Keratinocyte (primary cell): ENCODE measurements at regions not wholly inside any gene's neighbourhood (a gene's known extent, or its start where the extent isn't known, plus 50 kb on each side); places are given as distances from the start of the nearest gene placed in this dataset.

Source experiments
- DNase-seq: peaks from one replicate; pipeline ENCODE4 v3.0.0-alpha.2; 2011; ENCODE audit warnings: low read depth, missing footprints, low spot score
- FAIRE-seq: peaks from 2 replicates; lab custom pipeline; 2011; peaks lifted over from hg19 to GRCh38; lab: Jason Lieb, UNC
- H2AFZ ChIP-seq: 2 replicates; pipeline ENCODE4 v1.6.0; 2012; ENCODE audit warnings: low read length, control low read depth, inconsistent platforms; ENCODE audit not compliant: control insufficient read depth
- H3K27ac ChIP-seq: 2 replicates; pipeline ENCODE4 v1.5.1; 2011; ENCODE audit warnings: low read length; ENCODE audit not compliant: control insufficient read depth, insufficient read depth
- H3K27me3 ChIP-seq: 3 replicates; pipeline ENCODE4 v1.6.0; 2011; ENCODE audit warnings: low read length; ENCODE audit not compliant: control insufficient read depth, insufficient read depth; ENCODE audit errors: extremely low read depth
- H3K36me3 ChIP-seq, 2 experiments: 2 replicates in 1 of 2; 3 replicates in 1 of 2; pipeline ENCODE4 v1.5.1; 2011; ENCODE audit warnings: low read length in 2 of 2, mild to moderate bottlenecking in 1 of 2; ENCODE audit not compliant: control insufficient read depth in 2 of 2, insufficient read depth in 2 of 2; ENCODE audit errors: extremely low read depth in 1 of 2
- H3K4me1 ChIP-seq: 3 replicates; pipeline ENCODE4 v1.5.1; 2011; ENCODE audit warnings: low read length; ENCODE audit not compliant: control insufficient read depth, insufficient read depth; ENCODE audit errors: extremely low read depth
- H3K4me2 ChIP-seq: 3 replicates; pipeline ENCODE4 v1.6.0; 2011; ENCODE audit warnings: low read depth, low read length; ENCODE audit not compliant: control insufficient read depth, insufficient read depth; ENCODE audit errors: extremely low read depth
- H3K4me3 ChIP-seq, 3 experiments: fragments of 200-600 bp in 1 of 3; sonication (generic) in 1 of 3; 2 replicates in 2 of 3; 3 replicates in 1 of 3; pipeline ENCODE4 v1.5.1; 2011 to 2016; ENCODE audit warnings: low read length in 3 of 3, mild to moderate bottlenecking in 3 of 3, control low read depth in 2 of 3, inconsistent platforms in 1 of 3, low read depth in 1 of 3, mixed read lengths in 1 of 3, mixed run types in 1 of 3, moderate library complexity in 1 of 3; ENCODE audit not compliant: control insufficient read depth in 2 of 3, insufficient read depth in 2 of 3; ENCODE audit errors: extremely low read depth in 1 of 3
- H3K79me2 ChIP-seq: 2 replicates; pipeline ENCODE4 v1.6.0; 2012; ENCODE audit warnings: low read length; ENCODE audit not compliant: control insufficient read depth, insufficient read depth
- H3K9ac ChIP-seq: 3 replicates; pipeline ENCODE4 v1.6.0; 2011; ENCODE audit warnings: low read length; ENCODE audit not compliant: control insufficient read depth, insufficient read depth; ENCODE audit errors: extremely low read depth
- H3K9me1 ChIP-seq: 3 replicates; pipeline ENCODE4 v1.6.0; 2011; ENCODE audit warnings: low read length; ENCODE audit not compliant: control insufficient read depth, insufficient read depth; ENCODE audit errors: extremely low read depth
- H3K9me3 ChIP-seq: 2 replicates; pipeline ENCODE4 v1.5.1; 2012; ENCODE audit warnings: low read depth, low read length; ENCODE audit not compliant: control insufficient read depth
- H4K20me1 ChIP-seq: 3 replicates; pipeline ENCODE4 v1.6.0; 2011; ENCODE audit warnings: low read length; ENCODE audit not compliant: control insufficient read depth, insufficient read depth; ENCODE audit errors: extremely low read depth
- EZH2 ChIP-seq: IDR thresholded peaks from one replicate; pipeline ENCODE4 v1.6.1; 2012; ENCODE audit warnings: inconsistent platforms, mild to moderate bottlenecking, low read length, moderate library complexity
- dilution Hi-C: fragments of 300-500 bp; cut with MboI; formaldehyde crosslinking; loops from one replicate; pipeline ENCODE4 v1.7.0; 2020; ENCODE audit warnings: low sequenced_read_pairs; ENCODE audit not compliant: extremely low pct_ligation_motif_present
- TF ChIP-seq, protein P1 (sequence below), 3 experiments: IDR thresholded peaks in 1 of 3; conservative IDR thresholded peaks in 1 of 3; optimal IDR thresholded peaks in 1 of 3; 2 replicates in 2 of 3; 3 replicates in 1 of 3; pipeline versions ENCODE3 to v1.5.1; 2011; ENCODE audit warnings: low read length in 3 of 3, mild to moderate bottlenecking in 3 of 3, moderate library complexity in 2 of 3, control low read depth in 1 of 3, inconsistent platforms in 1 of 3; ENCODE audit not compliant: insufficient read depth in 2 of 3; ENCODE audit errors: extremely low read depth in 1 of 3

DNA sequence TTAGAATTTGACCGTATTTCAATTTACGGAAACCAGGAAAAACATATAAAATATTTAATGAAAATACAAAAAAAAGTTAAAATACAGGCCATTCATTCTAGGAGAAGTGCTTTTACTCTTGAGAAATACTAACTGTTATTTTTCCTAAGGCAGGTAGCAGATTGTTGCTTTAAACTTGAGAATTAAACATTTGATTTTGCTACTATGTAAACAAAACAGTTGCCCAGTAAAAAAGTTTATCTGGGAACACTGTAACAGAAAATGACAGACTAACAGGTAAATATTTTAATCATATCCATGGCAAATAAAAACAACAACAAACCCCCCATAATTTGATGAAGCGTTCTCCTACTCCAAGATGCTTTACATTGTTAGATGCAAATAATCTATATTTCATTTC lies 350.5 kb downstream of the CRPPA start:
- H3K27ac ChIP-seq = no peak overlapping the region
- DNase-seq = no peak
- FAIRE-seq = no peak
- no peak overlapping the region for H3K4me3 ChIP-seq
- H3K9me1 ChIP-seq = no peaks in the 10 kb centered on the region
- H3K9ac ChIP-seq = no peak overlapping the region
- H4K20me1 ChIP-seq = no peaks in the 10 kb centered on the region
- dilution Hi-C loops = no loop called here
- TF ChIP-seq EZH2 = no peak
- TF ChIP-seq, protein P1, sequence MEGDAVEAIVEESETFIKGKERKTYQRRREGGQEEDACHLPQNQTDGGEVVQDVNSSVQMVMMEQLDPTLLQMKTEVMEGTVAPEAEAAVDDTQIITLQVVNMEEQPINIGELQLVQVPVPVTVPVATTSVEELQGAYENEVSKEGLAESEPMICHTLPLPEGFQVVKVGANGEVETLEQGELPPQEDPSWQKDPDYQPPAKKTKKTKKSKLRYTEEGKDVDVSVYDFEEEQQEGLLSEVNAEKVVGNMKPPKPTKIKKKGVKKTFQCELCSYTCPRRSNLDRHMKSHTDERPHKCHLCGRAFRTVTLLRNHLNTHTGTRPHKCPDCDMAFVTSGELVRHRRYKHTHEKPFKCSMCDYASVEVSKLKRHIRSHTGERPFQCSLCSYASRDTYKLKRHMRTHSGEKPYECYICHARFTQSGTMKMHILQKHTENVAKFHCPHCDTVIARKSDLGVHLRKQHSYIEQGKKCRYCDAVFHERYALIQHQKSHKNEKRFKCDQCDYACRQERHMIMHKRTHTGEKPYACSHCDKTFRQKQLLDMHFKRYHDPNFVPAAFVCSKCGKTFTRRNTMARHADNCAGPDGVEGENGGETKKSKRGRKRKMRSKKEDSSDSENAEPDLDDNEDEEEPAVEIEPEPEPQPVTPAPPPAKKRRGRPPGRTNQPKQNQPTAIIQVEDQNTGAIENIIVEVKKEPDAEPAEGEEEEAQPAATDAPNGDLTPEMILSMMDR (optimal IDR thresholded peaks at IDR 0.05 in 1 of 3, IDR thresholded peaks at IDR 0.05 in 1 of 3, conservative IDR thresholded peaks at IDR 0.05 in 1 of 3; ENCODE audit: extremely low read depth in 1 of 3, insufficient read depth in 2 of 3, low read length in 3 of 3) = no peak
- no peaks in the 10 kb centered on the region for H3K27me3 ChIP-seq
- no peak overlapping the region for H2AFZ ChIP-seq
- H3K9me3 ChIP-seq = no peaks in the 10 kb centered on the region
- H3K36me3 ChIP-seq = no peaks in the 10 kb centered on the region
- H3K4me1 ChIP-seq = no peaks in the 10 kb centered on the region
- H3K4me2 ChIP-seq = no peak overlapping the region
- H3K79me2 ChIP-seq = no peaks in the 10 kb centered on the region

DNA sequence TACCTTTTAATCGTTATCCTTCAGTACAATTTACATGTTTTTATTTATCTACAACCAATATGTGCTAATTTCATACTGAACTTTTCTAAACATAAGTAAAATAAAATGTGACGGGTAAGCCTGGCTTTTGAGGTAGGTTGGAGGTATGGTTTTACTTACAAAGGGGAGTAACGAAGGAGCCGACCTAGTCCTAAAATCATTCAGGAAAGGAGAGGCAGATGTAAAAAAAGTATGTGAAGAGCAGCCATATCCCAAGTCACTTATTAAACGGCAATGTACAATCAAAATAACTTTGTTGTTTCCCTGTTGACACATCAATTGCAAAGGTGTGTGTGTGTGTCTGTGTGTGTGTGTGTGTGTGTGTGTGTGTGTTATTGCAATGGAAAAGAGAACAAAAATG lies 351.3 kb downstream of the CRPPA start:
- H4K20me1 ChIP-seq = no peaks in the 10 kb centered on the region
- dilution Hi-C loops = no loop called here

More for the DNA sequence above, 351.3 kb downstream of the CRPPA start:
- H3K27me3 ChIP-seq = no peaks in the 10 kb centered on the region
- no peak overlapping the region for H3K4me3 ChIP-seq
- DNase-seq = no peak
- TF ChIP-seq EZH2 = no peak
- TF ChIP-seq, protein P1 (optimal IDR thresholded peaks at IDR 0.05 in 1 of 3, IDR thresholded peaks at IDR 0.05 in 1 of 3, conservative IDR thresholded peaks at IDR 0.05 in 1 of 3; ENCODE audit: extremely low read depth in 1 of 3, insufficient read depth in 2 of 3, low read length in 3 of 3) = no peak
- H2AFZ ChIP-seq = no peak overlapping the region
- no peak overlapping the region for H3K9ac ChIP-seq
- FAIRE-seq = no peak
- H3K36me3 ChIP-seq = no peaks in the 10 kb centered on the region
- no peaks in the 10 kb centered on the region for H3K79me2 ChIP-seq
- H3K27ac ChIP-seq = no peak overlapping the region
- no peak overlapping the region for H3K4me2 ChIP-seq
- no peaks in the 10 kb centered on the region for H3K9me1 ChIP-seq
- H3K4me1 ChIP-seq = no peaks in the 10 kb centered on the region
- H3K9me3 ChIP-seq = no peaks in the 10 kb centered on the region
